Trophoblast cell (in vitro differentiated cells and primary cell): ENCODE measurements at regions not wholly inside any gene's neighbourhood (a gene's known extent, or its start where the extent isn't known, plus 50 kb on each side); places are given as distances from the start of the nearest gene placed in this dataset.

Experiments used
- DNase-seq, 2 donors: peaks; one replicate each; pipeline ENCODE4 v3.0.0-alpha.2; 2016
- H2AFZ ChIP-seq: 2 replicates; pipeline ENCODE4 v1.6.1; 2013; ENCODE audit warnings: low read length, moderate library complexity, mild to moderate bottlenecking; ENCODE audit not compliant: insufficient read depth, poor library complexity
- H2AK5ac ChIP-seq: 2 replicates; pipeline ENCODE4 v1.6.1; 2013; ENCODE audit warnings: mild to moderate bottlenecking, low read length
- H2BK120ac ChIP-seq: 2 replicates; pipeline ENCODE4 v1.6.1; 2013; ENCODE audit warnings: low read length, mild to moderate bottlenecking, moderate library complexity; ENCODE audit not compliant: insufficient read depth, poor library complexity
- H2BK12ac ChIP-seq: 2 replicates; pipeline ENCODE4 v1.6.1; 2013; ENCODE audit warnings: mild to moderate bottlenecking, low read length, moderate library complexity
- H2BK5ac ChIP-seq: 2 replicates; pipeline ENCODE4 v1.6.1; 2013; ENCODE audit warnings: low read length, low read depth, moderate library complexity, mild to moderate bottlenecking; ENCODE audit not compliant: poor library complexity
- H3K14ac ChIP-seq: 2 replicates; pipeline ENCODE4 v1.6.1; 2013; ENCODE audit warnings: mild to moderate bottlenecking, low read length
- H3K18ac ChIP-seq: 2 replicates; pipeline ENCODE4 v1.6.1; 2013; ENCODE audit warnings: mild to moderate bottlenecking, low read length
- H3K23ac ChIP-seq: 2 replicates; pipeline ENCODE4 v1.6.1; 2013; ENCODE audit warnings: low read length
- H3K27ac ChIP-seq: 2 replicates; pipeline ENCODE4 v1.5.1; 2013; ENCODE audit warnings: low read depth, mild to moderate bottlenecking, inconsistent platforms, low read length, moderate library complexity
- H3K27me3 ChIP-seq: 2 replicates; pipeline ENCODE4 v1.6.1; 2013; ENCODE audit warnings: inconsistent platforms, mild to moderate bottlenecking, low read length, moderate library complexity; ENCODE audit not compliant: insufficient read depth
- H3K36me3 ChIP-seq, 2 experiments: 1 replicate in 1 of 2; 2 replicates in 1 of 2; pipeline ENCODE4 v1.6.1; 2013; ENCODE audit warnings: low read length in 2 of 2, mild to moderate bottlenecking in 2 of 2, moderate library complexity in 1 of 2; ENCODE audit not compliant: insufficient read depth in 2 of 2, control insufficient read depth in 1 of 2
- H3K4ac ChIP-seq: 2 replicates; pipeline ENCODE4 v1.6.1; 2013; ENCODE audit warnings: low read depth, mild to moderate bottlenecking, low read length, moderate library complexity
- H3K4me1 ChIP-seq, 2 experiments: 1 replicate in 1 of 2; 2 replicates in 1 of 2; pipeline ENCODE4 v1.6.1; 2013; ENCODE audit warnings: low read length in 2 of 2, mild to moderate bottlenecking in 2 of 2, moderate library complexity in 1 of 2; ENCODE audit not compliant: insufficient read depth in 2 of 2, control insufficient read depth in 1 of 2
- H3K4me2 ChIP-seq: 2 replicates; pipeline ENCODE4 v1.6.1; 2013; ENCODE audit warnings: inconsistent platforms, mild to moderate bottlenecking, low read length, moderate library complexity
- H3K4me3 ChIP-seq: 2 replicates; pipeline ENCODE4 v1.5.1; 2013; ENCODE audit warnings: mild to moderate bottlenecking, low read depth, low read length, inconsistent platforms
- H3K79me1 ChIP-seq: one replicate; pipeline ENCODE4 v1.6.1; 2013; ENCODE audit warnings: low read length
- H3K79me2 ChIP-seq: 2 replicates; pipeline ENCODE4 v1.6.1; 2013; ENCODE audit warnings: low read length, mild to moderate bottlenecking; ENCODE audit not compliant: control insufficient read depth, insufficient read depth, poor library complexity
- H3K9ac ChIP-seq: 2 replicates; pipeline ENCODE4 v1.6.1; 2013; ENCODE audit warnings: mild to moderate bottlenecking, low read length
- H3K9me3 ChIP-seq: 2 replicates; pipeline ENCODE4 v1.6.1; 2013; ENCODE audit warnings: low read depth, mild to moderate bottlenecking, control low read depth, inconsistent platforms, low read length; ENCODE audit not compliant: insufficient read depth
- H4K12ac ChIP-seq: 2 replicates; pipeline ENCODE4 v1.6.1; 2013; ENCODE audit warnings: low read depth, mild to moderate bottlenecking, low read length, moderate library complexity
- H4K8ac ChIP-seq: 2 replicates; pipeline ENCODE4 v1.6.1; 2013; ENCODE audit warnings: low read depth, mild to moderate bottlenecking, low read length, moderate library complexity
- H4K91ac ChIP-seq: one replicate; pipeline ENCODE4 v1.6.1; 2013; ENCODE audit warnings: low read depth, mild to moderate bottlenecking, low read length, moderate library complexity
- WGBS: extraction: QIAGEN DNeasy Blood & Tissue Kit; methylation state at CpG from one replicate; pipeline ENCODE4 v1.1.7; 2013; ENCODE audit warnings: missing lambda C conversion rate; ENCODE audit not compliant: insufficient read length, insufficient coverage; ENCODE audit errors: extremely low coverage; 5-methylcytosine and 5-hydroxymethylcytosine counted together

- Histone ChIP-seq H3K14ac (no peak overlapping the region), H3K23ac (no peak overlapping the region), H3K4me2 (no peak overlapping the region), H3K79me1 (no peaks in the 10 kb centered on the region), H3K9me3 (no peaks in the 10 kb centered on the region), H2BK12ac (no peak overlapping the region), H3K4ac (no peak overlapping the region), H4K12ac (no peak overlapping the region), H2AK5ac (no peak overlapping the region), H2BK120ac (no peak overlapping the region), H3K79me2 (no peaks in the 10 kb centered on the region), H3K18ac (no peak overlapping the region), H3K4me3 (no peak overlapping the region), H2BK5ac (no peak overlapping the region), H3K9ac (no peak overlapping the region), H2AFZ (no peak overlapping the region), H4K8ac (no peak overlapping the region), H3K4me1 (no peaks in the 10 kb centered on the region), H4K91ac (no peak overlapping the region), H3K27me3 (no peaks in the 10 kb centered on the region), H3K27ac (no peak overlapping the region), H3K36me3 (no peaks in the 10 kb centered on the region)
- DNase-seq = no peak
- WGBS = no CpG with 5 or more reads among the region's 8 CpGs
Measured at GRCh38 chr11:91433284-91434010, 791.2 kb upstream of the FAT3 start.

GRCh38 chr11:91421641-91422040 lies 803.0 kb upstream of the FAT3 start:
- Histone ChIP-seq H2BK120ac (no peak overlapping the region), H4K8ac (no peak overlapping the region), H3K79me1 (no peaks in the 10 kb centered on the region), H3K18ac (no peak overlapping the region), H3K4me2 (no peak overlapping the region), H4K91ac (no peak overlapping the region), H3K27ac (no peak overlapping the region), H3K4me3 (no peak overlapping the region), H3K36me3 (no peaks in the 10 kb centered on the region), H3K14ac (no peak overlapping the region), H3K4ac (no peak overlapping the region), H2AK5ac (no peak overlapping the region), H2AFZ (no peak overlapping the region), H3K9me3 (no peaks in the 10 kb centered on the region), H3K23ac (no peak overlapping the region), H3K27me3 (no peaks in the 10 kb centered on the region), H2BK5ac (no peak overlapping the region), H2BK12ac (no peak overlapping the region), H4K12ac (no peak overlapping the region), H3K9ac (no peak overlapping the region), H3K79me2 (no peaks in the 10 kb centered on the region), H3K4me1 (no peaks in the 10 kb centered on the region)
- DNase-seq = no peak
- no CpG with 5 or more reads among the region's 3 CpGs for WGBS

- Histone ChIP-seq H3K4ac (no peak overlapping the region), H2BK5ac (no peak overlapping the region)
- DNase-seq = no peak
Measured at GRCh38 chr11:91407842-91408241, 816.8 kb upstream of the FAT3 start.

GRCh38 chr11:91406009-91406408 lies 818.6 kb upstream of the FAT3 start:
- Histone ChIP-seq H3K14ac (no peak overlapping the region), H2AFZ (no peak overlapping the region), H2BK12ac (no peak overlapping the region), H3K9ac (no peak overlapping the region), H3K9me3 (no peaks in the 10 kb centered on the region), H3K4ac (no peak overlapping the region), H4K8ac (no peak overlapping the region), H2BK5ac (no peak overlapping the region), H3K79me1 (no peaks in the 10 kb centered on the region), H3K4me1 (no peaks in the 10 kb centered on the region), H3K18ac (no peak overlapping the region), H4K91ac (no peak overlapping the region), H3K27ac (no peak overlapping the region), H3K23ac (no peak overlapping the region), H2AK5ac (no peak overlapping the region), H3K79me2 (no peaks in the 10 kb centered on the region), H2BK120ac (no peak overlapping the region), H3K27me3 (no peaks in the 10 kb centered on the region), H3K36me3 (no peaks in the 10 kb centered on the region), H3K4me3 (no peak overlapping the region), H4K12ac (no peak overlapping the region), H3K4me2 (no peak overlapping the region)
- DNase-seq = no peak
- no CpG with 5 or more reads among the region's 2 CpGs for WGBS

More at GRCh38 chr11:91407842-91408241, 816.8 kb upstream of the FAT3 start:
- Histone ChIP-seq H3K18ac (no peak overlapping the region), H3K36me3 (no peaks in the 10 kb centered on the region), H3K23ac (no peak overlapping the region), H3K4me1 (no peaks in the 10 kb centered on the region), H4K8ac (no peak overlapping the region), H3K79me1 (no peaks in the 10 kb centered on the region), H3K27ac (no peak overlapping the region), H2AK5ac (no peak overlapping the region), H3K27me3 (no peaks in the 10 kb centered on the region), H4K91ac (no peak overlapping the region), H3K14ac (no peak overlapping the region), H3K9me3 (no peaks in the 10 kb centered on the region), H2AFZ (no peak overlapping the region), H4K12ac (no peak overlapping the region), H3K79me2 (no peaks in the 10 kb centered on the region), H3K4me2 (no peak overlapping the region), H3K4me3 (no peak overlapping the region), H2BK12ac (no peak overlapping the region), H2BK120ac (no peak overlapping the region), H3K9ac (no peak overlapping the region)
